ENCODE measurements at regions not wholly inside any gene's neighbourhood (a gene's known extent, or its start where the extent isn't known, plus 50 kb on each side); places are given as distances from the start of the nearest gene placed in this dataset.

GRCh38 chr3:153639631-153640030 lies 477.6 kb downstream of the RAP2B start:
- TF ChIP-seq POLR2AphosphoS5 (IDR thresholded peaks at IDR 0.05) (no peak), CTCF (IDR thresholded peaks at IDR 0.05) (no peak), POLR2A (IDR thresholded peaks at IDR 0.05) (no peak)

All from suprapubic skin (tissue), 4 donors.